Natural killer cell treated with Interleukin-12 subunit alpha and Interleukin-12 subunit beta and Interleukin-15 and Interleukin-18, amount 100 ng/mL, for 72 hours (primary cell): ENCODE measurements at regions not wholly inside any gene's neighbourhood (a gene's known extent, or its start where the extent isn't known, plus 50 kb on each side); places are given as distances from the start of the nearest gene placed in this dataset.
"Not testable (repeated sequence)": the region's sequence is repeated elsewhere in the genome, so short reads cannot be mapped to it uniquely, and the experiment has no call there.

ENCODE experiments used
- ATAC-seq, 2 donors: fragments of 150-1000 bp; cut with Tn5 transposase in 1 of 2; sonication (Bioruptor Pico), chemical (Tn5 transposase) in 1 of 2; 2 replicates each; pipeline ENCODE4 v1.10.0; 2021
- DNase-seq: peaks from one replicate; pipeline ENCODE4 v3.0.0; 2022; ENCODE audit warnings: low spot score
- H3K27ac Mint-ChIP-seq, 2 donors: 1 replicate in 1 of 2; 2 replicates in 1 of 2; pipeline ENCODE4 v1.8.0; 2022; ENCODE audit warnings: mixed read lengths in 2 of 2, mild to moderate bottlenecking in 1 of 2, moderate library complexity in 1 of 2
- H3K27me3 Mint-ChIP-seq, 2 donors: 1 replicate in 1 of 2; 2 replicates in 1 of 2; pipeline ENCODE4 v1.8.0; 2022; ENCODE audit warnings: mixed read lengths in 2 of 2
- H3K36me3 Mint-ChIP-seq: one replicate; pipeline ENCODE4 v1.8.0; 2022; ENCODE audit warnings: mixed read lengths
- H3K4me1 Mint-ChIP-seq, 2 donors: 1 replicate in 1 of 2; 2 replicates in 1 of 2; pipeline ENCODE4 v1.8.0; 2022; ENCODE audit warnings: low read depth in 2 of 2, mixed read lengths in 2 of 2, mild to moderate bottlenecking in 1 of 2
- H3K4me3 Mint-ChIP-seq: one replicate; pipeline ENCODE4 v1.8.0; 2022; ENCODE audit warnings: mixed read lengths
- H3K9me3 Mint-ChIP-seq: 2 replicates; pipeline ENCODE4 v1.8.0; 2022; ENCODE audit warnings: mixed read lengths

DNA sequence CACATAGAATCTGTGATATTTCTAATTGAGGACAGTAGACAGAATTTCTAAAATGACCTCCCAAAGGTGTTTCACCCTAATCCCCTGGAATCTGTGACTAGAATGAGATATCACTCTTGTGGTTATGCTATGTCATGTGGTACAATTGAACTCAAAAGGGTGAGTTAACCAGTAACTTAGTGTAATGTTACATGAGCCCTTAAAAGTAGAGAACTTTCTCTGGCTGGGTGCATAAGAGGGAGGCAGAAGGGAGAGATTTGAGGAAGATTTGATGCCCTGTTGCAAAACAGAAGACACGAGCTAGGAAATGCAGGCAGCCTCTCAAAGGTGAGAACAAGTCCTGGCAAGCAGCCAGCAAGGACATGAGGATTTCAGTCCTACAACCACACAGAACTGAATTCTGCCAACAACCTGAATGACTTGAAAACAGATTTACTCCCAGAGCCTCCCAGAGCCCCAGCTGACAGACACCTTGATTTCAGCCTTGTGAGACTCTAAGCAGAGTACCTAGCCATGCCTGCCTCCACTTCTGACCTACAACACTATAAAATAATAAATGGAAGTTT, 160.3 kb downstream of the MTHFS start:
- no peak overlapping the region for H3K4me3 Mint-ChIP-seq

DNA sequence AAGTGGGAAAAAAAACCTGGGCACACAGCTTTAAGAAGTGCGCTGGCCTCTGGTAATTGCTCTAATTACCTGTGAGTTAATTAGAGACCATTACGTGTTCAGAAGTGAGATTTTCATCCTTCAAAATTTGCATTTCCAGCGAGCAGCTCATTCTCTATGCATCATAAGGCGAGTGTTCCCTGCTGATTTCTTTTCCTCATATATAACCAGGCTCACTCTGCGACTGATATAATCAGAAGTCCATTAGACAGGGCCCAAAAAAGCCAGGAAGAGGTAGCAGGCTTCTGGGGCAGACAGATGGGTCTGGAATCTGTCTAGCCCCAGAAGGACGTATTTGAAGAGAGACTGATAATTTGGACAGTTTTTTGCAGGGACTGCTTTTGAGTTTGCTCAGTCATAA, 158.7 kb downstream of the MTHFS start:
- Mint-ChIP-seq H3K27ac (no peak overlapping the region), H3K36me3 (no peaks in the 10 kb centered on the region), H3K27me3 (peaks cover 12% of the 10 kb centered on the region in 2 donors), H3K9me3 (no peaks in the 10 kb centered on the region), H3K4me1 (no peaks in the 10 kb centered on the region), H3K4me3 (no peak overlapping the region)
- no peak for ATAC-seq
- no peak for DNase-seq

More for the DNA sequence above, 160.3 kb downstream of the MTHFS start:
- Mint-ChIP-seq H3K27ac (no peak overlapping the region), H3K4me1 (no peaks in the 10 kb centered on the region), H3K27me3 (peaks cover 14 to 18% of the 10 kb centered on the region in 2 donors), H3K36me3 (no peaks in the 10 kb centered on the region), H3K9me3 (no peaks in the 10 kb centered on the region)
- ATAC-seq (no peak), DNase-seq (no peak)

DNA sequence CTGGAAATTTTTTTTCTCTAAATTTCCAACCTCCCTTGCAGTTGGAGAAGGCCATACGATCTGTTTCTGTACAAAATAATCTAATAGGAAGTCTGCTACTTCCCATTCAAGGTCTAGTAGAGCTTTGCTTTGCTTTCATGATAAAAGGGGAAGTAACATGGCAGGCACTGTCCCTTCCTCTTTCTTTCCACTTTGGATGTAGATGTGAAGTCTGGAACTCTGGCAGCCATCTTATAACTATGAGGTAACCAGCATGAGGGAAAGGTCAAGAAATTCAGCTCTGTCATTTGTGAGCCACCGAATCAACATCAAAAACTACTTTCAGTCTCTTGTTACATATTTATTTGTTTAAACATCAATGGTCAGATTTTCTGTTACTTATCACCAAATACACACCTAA, 156.3 kb downstream of the MTHFS start:
- Mint-ChIP-seq H3K27me3 (peaks cover 9 to 12% of the 10 kb centered on the region in 2 donors), H3K9me3 (no peaks in the 10 kb centered on the region), H3K36me3 (no peaks in the 10 kb centered on the region), H3K27ac (no peak overlapping the region), H3K4me1 (no peaks in the 10 kb centered on the region), H3K4me3 (no peak overlapping the region)
- no peak for ATAC-seq
- no peak for DNase-seq

DNA sequence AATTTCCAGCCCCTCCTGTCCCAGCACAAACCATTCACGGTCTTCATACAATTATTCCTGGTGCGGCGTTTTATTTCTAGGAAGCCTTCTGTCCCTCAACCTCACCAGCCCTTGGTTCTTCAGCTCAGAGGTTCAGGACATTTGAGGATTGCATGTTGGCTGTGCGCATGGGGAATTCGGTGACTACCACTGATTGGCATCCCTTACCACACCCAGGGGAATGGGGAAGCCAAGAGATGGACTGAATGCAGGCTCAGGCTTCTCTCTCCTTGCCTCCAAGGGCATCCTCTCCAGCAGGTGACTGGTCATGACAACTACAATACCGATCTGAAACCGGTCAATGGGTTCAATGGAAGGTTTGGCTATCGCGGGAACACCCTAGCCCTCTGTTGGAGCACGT, 153.8 kb downstream of the MTHFS start:
- Mint-ChIP-seq H3K9me3 (peaks cover 1% of the 10 kb centered on the region), H3K27me3 (peaks cover 1 to 3% of the 10 kb centered on the region in 2 donors), H3K27ac (no peak overlapping the region), H3K4me3 (no peak overlapping the region), H3K36me3 (peaks cover 3% of the 10 kb centered on the region), H3K4me1 (no peaks in the 10 kb centered on the region)
- ATAC-seq (no peak), DNase-seq (no peak)

DNA sequence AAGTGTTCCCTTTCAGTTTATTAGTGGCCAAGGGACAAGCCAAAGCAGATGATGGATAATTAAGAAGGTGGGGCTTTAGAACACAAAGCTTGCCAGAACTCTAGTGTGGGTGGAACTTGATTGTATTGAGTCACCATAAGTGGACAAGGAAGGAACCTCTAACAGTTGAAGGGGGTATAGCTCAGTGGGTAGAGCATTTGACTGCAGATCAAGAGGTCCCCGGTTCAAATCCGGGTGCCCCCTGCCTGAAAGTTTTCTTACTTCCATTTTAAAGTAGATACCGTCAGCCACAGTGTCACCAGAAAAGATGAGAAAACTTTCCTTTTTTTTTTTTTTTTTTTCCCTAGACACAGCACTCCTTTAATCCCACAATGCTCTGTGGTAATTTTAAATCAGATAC, 152.3 kb downstream of the MTHFS start:
- H3K27me3 Mint-ChIP-seq, H3K27ac Mint-ChIP-seq, H3K4me1 Mint-ChIP-seq, H3K4me3 Mint-ChIP-seq, H3K36me3 Mint-ChIP-seq, H3K9me3 Mint-ChIP-seq, ATAC-seq, DNase-seq: not testable (repeated sequence)

DNA sequence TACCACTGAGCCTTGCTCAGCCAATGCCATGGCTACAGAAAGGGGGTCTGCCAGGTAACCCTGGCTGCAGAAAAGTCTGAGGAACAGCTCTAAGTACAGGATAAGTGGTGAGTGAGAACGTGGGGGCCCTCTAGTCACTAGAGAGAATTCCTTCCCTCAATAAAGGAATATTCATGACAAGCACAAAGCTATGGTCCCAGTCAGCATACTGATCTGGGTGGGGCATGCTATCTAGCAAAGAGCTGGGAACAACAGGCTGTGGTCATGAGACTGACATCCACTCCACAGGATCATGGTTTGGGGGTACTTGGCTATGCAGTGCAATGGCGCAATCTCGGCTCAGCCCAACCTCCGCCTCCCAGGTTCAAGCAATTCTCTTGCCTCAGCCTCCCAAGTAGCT, 140.4 kb downstream of the MTHFS start:
- H3K27me3 Mint-ChIP-seq = peaks cover 7 to 17% of the 10 kb centered on the region in 2 donors
- ATAC-seq (no peak), DNase-seq (no peak)
- H3K27ac Mint-ChIP-seq = no peak overlapping the region
- H3K4me3 Mint-ChIP-seq = no peak overlapping the region
- H3K36me3 Mint-ChIP-seq = peaks cover under 1% of the 10 kb centered on the region
- H3K9me3 Mint-ChIP-seq = peaks cover 4% of the 10 kb centered on the region
- H3K4me1 Mint-ChIP-seq = no peaks in the 10 kb centered on the region

DNA sequence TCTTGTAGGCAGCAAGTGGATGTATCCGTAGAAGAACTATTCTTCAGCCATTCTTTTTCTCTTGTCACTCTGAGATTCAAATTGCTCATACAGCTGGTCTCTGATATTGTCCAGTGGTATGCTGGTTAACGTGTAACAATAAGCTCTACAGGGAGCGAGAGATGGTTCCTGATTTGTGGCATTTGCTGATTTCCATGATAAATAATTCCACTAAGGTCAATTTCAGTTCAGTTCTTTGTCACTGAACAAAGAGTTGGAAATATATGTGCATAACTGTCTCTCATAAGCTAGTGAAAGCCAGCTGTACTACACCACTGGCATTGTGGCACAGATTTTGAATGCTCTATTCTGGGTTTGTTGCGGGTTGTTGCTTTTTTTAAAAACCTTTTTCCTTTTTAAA, 131.7 kb downstream of the MTHFS start:
- no peaks in the 10 kb centered on the region for H3K9me3 Mint-ChIP-seq
- H3K27me3 Mint-ChIP-seq = peaks cover 18 to 36% of the 10 kb centered on the region in 2 donors
- DNase-seq (no peak), ATAC-seq (no peak)
- no peak overlapping the region for H3K4me3 Mint-ChIP-seq
- H3K27ac Mint-ChIP-seq = no peak overlapping the region
- no peaks in the 10 kb centered on the region for H3K4me1 Mint-ChIP-seq
- H3K36me3 Mint-ChIP-seq = peaks cover 5% of the 10 kb centered on the region

DNA sequence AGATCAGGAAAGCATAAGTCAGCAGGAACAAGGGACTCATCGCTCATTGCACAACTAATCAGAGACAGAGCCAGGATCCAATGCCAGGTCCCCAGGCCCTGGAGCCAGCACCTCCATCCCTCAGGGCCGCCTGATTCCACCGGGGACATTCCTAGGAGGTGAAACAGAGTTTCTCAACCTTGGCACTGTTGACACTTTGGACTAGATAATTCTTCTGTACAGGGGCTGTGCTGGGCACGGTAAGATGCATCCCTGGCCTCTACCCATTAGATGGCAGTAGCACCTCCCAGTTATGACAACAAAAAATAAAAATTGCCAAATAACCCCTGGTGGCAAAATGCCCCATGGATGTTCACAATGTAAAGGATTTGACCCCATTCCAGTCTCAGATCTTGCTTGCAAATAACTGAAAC, 127.7 kb downstream of the MTHFS start:
- Mint-ChIP-seq H3K36me3 (no peaks in the 10 kb centered on the region), H3K27me3 (peaks cover 9 to 17% of the 10 kb centered on the region in 2 donors), H3K9me3 (no peaks in the 10 kb centered on the region), H3K4me1 (no peaks in the 10 kb centered on the region), H3K4me3 (no peak overlapping the region), H3K27ac (no peak overlapping the region)
- no peak for ATAC-seq
- DNase-seq = no peak

DNA sequence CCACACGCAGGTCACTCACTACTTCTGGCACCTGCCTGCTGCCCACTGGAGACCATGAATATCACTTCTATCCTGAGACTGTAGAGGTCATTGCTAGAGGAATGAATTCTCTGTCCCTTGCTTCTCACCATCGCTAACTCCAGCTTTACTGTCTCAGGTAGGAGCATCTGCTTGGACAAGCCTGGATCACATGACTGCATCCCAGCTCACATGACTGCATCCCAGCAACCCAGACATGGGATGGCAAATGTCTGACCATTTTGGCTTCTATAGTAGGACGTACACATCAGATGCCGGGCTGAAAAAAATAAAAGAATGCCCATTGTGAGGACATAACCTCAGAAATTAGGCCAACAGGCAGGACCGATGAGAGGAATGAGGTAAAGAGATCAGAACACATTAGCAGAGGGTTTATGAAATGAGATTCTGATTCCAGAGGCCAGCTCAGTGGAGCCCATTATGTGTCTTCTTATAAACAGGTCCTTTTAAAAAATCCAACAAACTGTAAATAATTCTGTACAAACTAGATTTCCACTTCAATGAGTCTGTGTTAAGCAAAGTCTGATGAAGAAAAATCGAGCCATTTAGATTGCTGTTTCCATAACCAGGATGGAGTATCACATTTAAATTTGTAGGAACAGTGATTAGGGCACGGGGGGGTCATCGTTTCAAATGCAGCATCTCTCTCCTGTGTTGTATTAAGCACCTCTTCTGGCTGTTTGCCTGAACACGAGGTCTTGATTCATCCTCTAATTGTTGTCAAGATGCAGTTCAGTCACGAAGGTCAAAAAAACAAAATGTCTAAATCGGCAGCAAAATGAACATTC, 126.7 kb downstream of the MTHFS start:
- H3K9me3 Mint-ChIP-seq = no peaks in the 10 kb centered on the region
- H3K27me3 Mint-ChIP-seq = peaks cover 5 to 10% of the 10 kb centered on the region in 2 donors
- H3K4me1 Mint-ChIP-seq = no peaks in the 10 kb centered on the region
- H3K4me3 Mint-ChIP-seq = no peak overlapping the region
- DNase-seq (no peak), ATAC-seq (no peak)
- no peaks in the 10 kb centered on the region for H3K36me3 Mint-ChIP-seq
- H3K27ac Mint-ChIP-seq = no peak overlapping the region

DNA sequence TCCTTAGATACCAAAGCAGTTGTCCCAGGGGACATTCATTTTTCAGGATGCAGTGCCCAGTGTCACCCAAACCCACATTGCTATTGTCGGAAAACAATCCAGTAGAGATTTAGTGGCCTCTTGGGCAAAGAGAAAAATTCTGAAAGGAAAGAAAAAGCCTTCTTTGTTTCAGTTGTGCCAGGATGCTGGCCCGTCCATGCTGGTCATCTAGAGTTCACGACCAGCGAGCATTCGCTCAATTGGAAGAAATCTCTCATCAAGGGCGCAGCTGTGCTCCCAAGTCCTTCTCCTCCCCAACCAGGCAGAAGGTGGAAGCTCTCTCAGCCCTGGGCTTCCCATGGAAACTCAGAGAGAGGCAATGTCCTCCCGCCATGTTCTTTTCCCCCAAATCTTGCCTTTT, 123.7 kb downstream of the MTHFS start:
- Mint-ChIP-seq H3K4me3 (no peak overlapping the region), H3K36me3 (no peaks in the 10 kb centered on the region), H3K27me3 (peaks cover 0 to 6% of the 10 kb centered on the region in 2 donors), H3K9me3 (no peaks in the 10 kb centered on the region), H3K27ac (no peak overlapping the region), H3K4me1 (no peaks in the 10 kb centered on the region)
- no peak for ATAC-seq
- no peak for DNase-seq

DNA sequence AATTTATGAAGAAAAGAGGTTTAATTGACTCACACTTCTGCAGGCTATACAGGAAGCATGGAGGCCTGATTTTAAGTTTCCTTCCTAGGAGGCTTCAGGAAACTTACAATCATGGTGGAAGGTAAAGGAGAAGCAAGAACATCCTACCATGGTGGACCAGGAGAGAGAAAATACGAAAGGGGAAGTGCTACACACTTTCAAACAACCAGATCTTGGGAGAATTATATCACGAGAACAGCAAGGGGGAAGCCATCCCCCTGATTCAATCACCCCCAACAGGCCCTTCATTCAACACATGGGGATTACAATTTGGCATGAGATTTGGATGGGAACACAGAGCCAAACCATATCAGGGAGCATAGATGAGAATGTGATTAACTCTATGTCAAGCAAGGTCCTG, 121.0 kb downstream of the MTHFS start:
- Mint-ChIP-seq H3K36me3 (no peaks in the 10 kb centered on the region), H3K4me3 (no peak overlapping the region), H3K27ac (no peak overlapping the region), H3K27me3 (peaks cover 0 to 6% of the 10 kb centered on the region in 2 donors), H3K4me1 (no peaks in the 10 kb centered on the region), H3K9me3 (no peaks in the 10 kb centered on the region)
- no peak for ATAC-seq
- no peak for DNase-seq

DNA sequence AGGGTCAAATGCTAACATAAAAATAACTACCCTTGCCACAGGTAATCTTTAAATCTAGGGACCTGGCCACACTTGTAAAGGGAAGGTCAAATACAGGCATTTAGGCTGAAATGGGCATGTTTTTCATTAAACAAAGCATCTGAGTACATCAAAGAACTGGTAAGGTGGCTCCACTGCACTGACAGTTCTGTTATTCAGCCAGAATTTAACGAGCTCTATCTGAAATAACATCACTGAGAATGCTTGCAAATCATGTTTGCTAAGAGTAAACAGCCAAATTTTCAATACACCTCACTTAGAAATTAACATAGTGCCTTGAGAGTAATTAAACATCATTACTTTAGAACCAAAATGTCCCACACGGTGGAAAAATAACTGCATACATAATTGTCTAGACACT, 118.9 kb downstream of the MTHFS start:
- Mint-ChIP-seq H3K9me3 (peaks cover 9% of the 10 kb centered on the region), H3K36me3 (peaks cover 18% of the 10 kb centered on the region), H3K27me3 (peaks cover 13 to 19% of the 10 kb centered on the region in 2 donors), H3K27ac (no peak overlapping the region), H3K4me3 (no peak overlapping the region), H3K4me1 (no peaks in the 10 kb centered on the region)
- no peak for ATAC-seq
- DNase-seq = no peak

DNA sequence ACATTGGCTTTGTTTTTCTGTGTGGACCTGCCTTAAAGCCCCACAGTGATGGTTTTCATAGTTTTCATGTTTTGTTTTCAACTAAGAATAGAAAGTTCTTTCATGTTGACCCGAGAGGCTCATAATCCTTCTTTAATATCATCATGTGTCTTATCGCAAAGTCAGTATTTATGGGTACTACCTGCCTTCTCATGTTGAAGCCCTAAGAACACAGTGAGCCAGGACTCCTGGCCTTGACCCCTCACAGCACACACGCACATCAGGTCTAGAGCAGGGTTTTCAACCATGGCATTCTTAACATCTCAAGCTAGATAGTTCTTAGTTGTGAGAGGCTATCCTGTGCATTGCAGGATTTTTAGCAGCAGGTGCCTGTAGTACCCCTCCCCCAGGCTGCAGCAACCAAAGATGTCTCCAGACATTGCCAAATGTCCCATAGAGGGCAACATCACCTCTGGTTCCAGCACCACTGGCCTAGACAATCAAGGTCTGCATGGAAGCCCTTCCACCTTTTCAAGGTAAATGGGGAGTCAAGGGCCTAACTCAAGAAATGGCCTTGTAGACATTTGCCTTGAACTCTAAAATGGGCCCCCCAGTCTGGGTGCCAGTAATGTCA, 118.3 kb downstream of the MTHFS start:
- DNase-seq = no peak
- Mint-ChIP-seq H3K36me3 (peaks cover 23% of the 10 kb centered on the region), H3K27me3 (peaks cover 16 to 24% of the 10 kb centered on the region in 2 donors), H3K4me3 (no peak overlapping the region), H3K4me1 (no peaks in the 10 kb centered on the region), H3K27ac (no peak overlapping the region), H3K9me3 (peaks cover 12% of the 10 kb centered on the region)
- no peak for ATAC-seq

DNA sequence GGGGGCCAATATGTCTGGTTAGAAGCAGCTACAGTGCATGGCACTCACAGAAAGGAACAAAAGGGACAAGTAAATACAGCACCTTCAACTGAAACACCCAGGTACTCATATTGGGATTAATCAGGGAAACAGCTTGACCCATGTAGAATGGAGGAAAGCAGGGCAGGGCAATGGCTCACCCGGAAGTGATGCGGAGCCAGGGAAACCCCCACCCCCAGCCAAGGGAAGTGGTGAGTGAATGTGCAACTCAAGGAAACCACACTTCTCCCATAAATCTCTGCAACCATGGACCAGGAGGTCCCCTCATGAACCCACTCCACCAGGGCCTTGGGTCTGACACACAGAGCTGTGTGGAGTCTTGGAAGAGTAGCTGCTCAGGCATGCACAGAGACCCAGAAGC, 117.1 kb downstream of the MTHFS start:
- no peak overlapping the region for H3K4me3 Mint-ChIP-seq
- ATAC-seq (peak in 1 of 2 donors; percentile 72), DNase-seq (no peak)
- H3K27me3 Mint-ChIP-seq = peaks cover 21 to 35% of the 10 kb centered on the region in 2 donors
- H3K36me3 Mint-ChIP-seq = peaks cover 29% of the 10 kb centered on the region
- H3K4me1 Mint-ChIP-seq = no peaks in the 10 kb centered on the region
- H3K9me3 Mint-ChIP-seq = peaks cover 12% of the 10 kb centered on the region
- H3K27ac Mint-ChIP-seq = no peak overlapping the region
